HL-60 (cell line): ENCODE measurements at regions not wholly inside any gene's neighbourhood (a gene's known extent, or its start where the extent isn't known, plus 50 kb on each side); places are given as distances from the start of the nearest gene placed in this dataset.

Experiments used
- DNase-seq, 2 experiments: peaks; one replicate each; pipeline ENCODE4 v3.0.0-alpha.2; 2010 to 2020; ENCODE audit warnings: low read depth in 1 of 2, low spot score in 1 of 2
- H3K27ac ChIP-seq: fragments of 250-450 bp; sonication (Bioruptor Pico); replicated peaks from 2 replicates; pipeline ENCODE4 v1.5.1; 2020; ENCODE audit warnings: mild to moderate bottlenecking, moderate library complexity
- H3K27me3 ChIP-seq: fragments of 250-450 bp; sonication (Bioruptor Pico); 2 replicates; pipeline ENCODE4 v1.5.1; 2021; ENCODE audit warnings: mild to moderate bottlenecking, moderate library complexity; ENCODE audit not compliant: insufficient read depth, poor library complexity, severe bottlenecking
- H3K4me3 ChIP-seq: replicated peaks from 2 replicates; pipeline ENCODE4 v1.5.1; 2011; ENCODE audit warnings: mild to moderate bottlenecking, control low read depth, low read length; ENCODE audit not compliant: insufficient read depth
- GABPA ChIP-seq: IDR thresholded peaks from 2 replicates; pipeline ENCODE4 v1.6.1; 2012; ENCODE audit warnings: low read depth
- POLR2AphosphoS5 ChIP-seq: IDR thresholded peaks from 2 replicates; pipeline ENCODE4 v1.6.1; 2012; ENCODE audit warnings: low read depth
- SPI1 ChIP-seq: IDR thresholded peaks from 2 replicates; pipeline ENCODE4 v1.6.1; 2012; ENCODE audit warnings: low read depth, mild to moderate bottlenecking, borderline replicate concordance
- TF ChIP-seq, protein P1 (sequence below): IDR thresholded peaks from 2 replicates; pipeline ENCODE4 v1.6.1; 2012; ENCODE audit warnings: low read depth; ENCODE audit not compliant: insufficient replicate concordance
- TF ChIP-seq, protein P2 (sequence below): IDR thresholded peaks from one replicate; pipeline ENCODE4 v1.5.1; 2011; ENCODE audit warnings: low read length, control low read depth, inconsistent platforms; ENCODE audit not compliant: insufficient read depth

GRCh38 chr6:71371559-71371958 lies 82.9 kb downstream of the OGFRL1 start:
- no peak for DNase-seq
- H3K27me3 ChIP-seq: no peaks in the 10 kb centered on the region
- TF ChIP-seq, protein P1, sequence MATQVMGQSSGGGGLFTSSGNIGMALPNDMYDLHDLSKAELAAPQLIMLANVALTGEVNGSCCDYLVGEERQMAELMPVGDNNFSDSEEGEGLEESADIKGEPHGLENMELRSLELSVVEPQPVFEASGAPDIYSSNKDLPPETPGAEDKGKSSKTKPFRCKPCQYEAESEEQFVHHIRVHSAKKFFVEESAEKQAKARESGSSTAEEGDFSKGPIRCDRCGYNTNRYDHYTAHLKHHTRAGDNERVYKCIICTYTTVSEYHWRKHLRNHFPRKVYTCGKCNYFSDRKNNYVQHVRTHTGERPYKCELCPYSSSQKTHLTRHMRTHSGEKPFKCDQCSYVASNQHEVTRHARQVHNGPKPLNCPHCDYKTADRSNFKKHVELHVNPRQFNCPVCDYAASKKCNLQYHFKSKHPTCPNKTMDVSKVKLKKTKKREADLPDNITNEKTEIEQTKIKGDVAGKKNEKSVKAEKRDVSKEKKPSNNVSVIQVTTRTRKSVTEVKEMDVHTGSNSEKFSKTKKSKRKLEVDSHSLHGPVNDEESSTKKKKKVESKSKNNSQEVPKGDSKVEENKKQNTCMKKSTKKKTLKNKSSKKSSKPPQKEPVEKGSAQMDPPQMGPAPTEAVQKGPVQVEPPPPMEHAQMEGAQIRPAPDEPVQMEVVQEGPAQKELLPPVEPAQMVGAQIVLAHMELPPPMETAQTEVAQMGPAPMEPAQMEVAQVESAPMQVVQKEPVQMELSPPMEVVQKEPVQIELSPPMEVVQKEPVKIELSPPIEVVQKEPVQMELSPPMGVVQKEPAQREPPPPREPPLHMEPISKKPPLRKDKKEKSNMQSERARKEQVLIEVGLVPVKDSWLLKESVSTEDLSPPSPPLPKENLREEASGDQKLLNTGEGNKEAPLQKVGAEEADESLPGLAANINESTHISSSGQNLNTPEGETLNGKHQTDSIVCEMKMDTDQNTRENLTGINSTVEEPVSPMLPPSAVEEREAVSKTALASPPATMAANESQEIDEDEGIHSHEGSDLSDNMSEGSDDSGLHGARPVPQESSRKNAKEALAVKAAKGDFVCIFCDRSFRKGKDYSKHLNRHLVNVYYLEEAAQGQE: no peak
- TF ChIP-seq, protein P2, sequence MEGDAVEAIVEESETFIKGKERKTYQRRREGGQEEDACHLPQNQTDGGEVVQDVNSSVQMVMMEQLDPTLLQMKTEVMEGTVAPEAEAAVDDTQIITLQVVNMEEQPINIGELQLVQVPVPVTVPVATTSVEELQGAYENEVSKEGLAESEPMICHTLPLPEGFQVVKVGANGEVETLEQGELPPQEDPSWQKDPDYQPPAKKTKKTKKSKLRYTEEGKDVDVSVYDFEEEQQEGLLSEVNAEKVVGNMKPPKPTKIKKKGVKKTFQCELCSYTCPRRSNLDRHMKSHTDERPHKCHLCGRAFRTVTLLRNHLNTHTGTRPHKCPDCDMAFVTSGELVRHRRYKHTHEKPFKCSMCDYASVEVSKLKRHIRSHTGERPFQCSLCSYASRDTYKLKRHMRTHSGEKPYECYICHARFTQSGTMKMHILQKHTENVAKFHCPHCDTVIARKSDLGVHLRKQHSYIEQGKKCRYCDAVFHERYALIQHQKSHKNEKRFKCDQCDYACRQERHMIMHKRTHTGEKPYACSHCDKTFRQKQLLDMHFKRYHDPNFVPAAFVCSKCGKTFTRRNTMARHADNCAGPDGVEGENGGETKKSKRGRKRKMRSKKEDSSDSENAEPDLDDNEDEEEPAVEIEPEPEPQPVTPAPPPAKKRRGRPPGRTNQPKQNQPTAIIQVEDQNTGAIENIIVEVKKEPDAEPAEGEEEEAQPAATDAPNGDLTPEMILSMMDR: no peak
- no peak for TF ChIP-seq POLR2AphosphoS5
- no peak for TF ChIP-seq SPI1
- TF ChIP-seq GABPA: no peak

DNA sequence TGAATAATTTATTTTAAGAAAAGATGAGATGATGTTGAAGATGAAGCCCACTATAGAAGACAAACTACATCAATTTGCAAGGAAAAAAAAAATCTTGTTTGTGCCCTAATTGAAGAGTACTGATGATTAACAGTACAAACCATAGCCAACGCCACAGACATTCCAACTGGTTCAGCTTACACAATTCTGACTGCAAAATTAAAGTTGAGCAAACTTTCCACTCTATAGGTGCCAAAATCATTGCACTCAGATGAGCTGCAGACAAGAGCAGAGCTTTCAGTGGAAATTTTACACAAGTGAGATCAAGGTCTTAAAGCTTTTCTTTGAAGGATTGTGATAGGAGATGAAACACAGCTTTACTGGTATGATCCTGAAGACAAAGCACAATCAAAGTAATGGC lies 85.3 kb downstream of the OGFRL1 start:
- peaks cover 2% of the 10 kb centered on the region for H3K27me3 ChIP-seq
- H3K27ac ChIP-seq: no peak overlapping the region
- no peak for DNase-seq
- TF ChIP-seq, protein P2: no peak
- no peak for TF ChIP-seq GABPA
- TF ChIP-seq, protein P1: no peak
- no peak for TF ChIP-seq POLR2AphosphoS5
- TF ChIP-seq SPI1: no peak
- no peak overlapping the region for H3K4me3 ChIP-seq

More at GRCh38 chr6:71371559-71371958, 82.9 kb downstream of the OGFRL1 start:
- Histone ChIP-seq H3K4me3 (no peak overlapping the region), H3K27ac (no peak overlapping the region)

GRCh38 chr6:71375676-71376075 lies 87.1 kb downstream of the OGFRL1 start:
- no peak overlapping the region for H3K27ac ChIP-seq
- no peak overlapping the region for H3K4me3 ChIP-seq

More at GRCh38 chr6:71375676-71376075, 87.1 kb downstream of the OGFRL1 start:
- peaks cover 2% of the 10 kb centered on the region for H3K27me3 ChIP-seq
- TF ChIP-seq, protein P1: no peak
- TF ChIP-seq, protein P2: no peak
- TF ChIP-seq SPI1 (no peak), GABPA (no peak), POLR2AphosphoS5 (no peak)
- DNase-seq: no peak
